H1 (cell line): ENCODE measurements at regions not wholly inside any gene's neighbourhood (a gene's known extent, or its start where the extent isn't known, plus 50 kb on each side); places are given as distances from the start of the nearest gene placed in this dataset.

ENCODE experiments used
- CHD2 ChIP-seq: IDR thresholded peaks from 2 replicates; pipeline ENCODE4 v1.6.1; 2012; ENCODE audit warnings: low read length, improper control_type of control experiment
- CHD7 ChIP-seq: fragments of 300-600 bp; sonication (generic); IDR thresholded peaks from 2 replicates; pipeline ENCODE4 v1.7.1; 2012; ENCODE audit warnings: low read length, moderate library complexity, mild to moderate bottlenecking, inconsistent platforms; ENCODE audit not compliant: insufficient replicate concordance
- EP300 ChIP-seq, 2 experiments: IDR thresholded peaks; 1 replicate in 1 of 2; 2 replicates in 1 of 2; pipeline ENCODE4 v1.6.1; 2011 to 2012; ENCODE audit warnings: low read depth in 2 of 2, low read length in 2 of 2, mild to moderate bottlenecking in 2 of 2, borderline replicate concordance in 1 of 2, inconsistent platforms in 1 of 2, moderate library complexity in 1 of 2
- HDAC2 ChIP-seq, 2 experiments: fragments of 300-600 bp in 1 of 2; sonication (generic) in 1 of 2; IDR thresholded peaks; 2 replicates each; pipeline ENCODE4 v1.6.1; 2011 to 2012; ENCODE audit warnings: low read depth in 2 of 2, low read length in 2 of 2, mild to moderate bottlenecking in 2 of 2, moderate library complexity in 2 of 2, borderline replicate concordance in 1 of 2, inconsistent platforms in 1 of 2
- JUN ChIP-seq: IDR thresholded peaks from 2 replicates; pipeline ENCODE4 v1.6.1; 2011; ENCODE audit warnings: low read depth, mild to moderate bottlenecking, improper control_type of control experiment, low read length
- RAD21 ChIP-seq, 2 experiments: IDR thresholded peaks in 1 of 2; conservative IDR thresholded peaks in 1 of 2; 2 replicates each; pipeline ENCODE4 v1.6.1; 2011; ENCODE audit warnings: low read depth in 2 of 2, low read length in 2 of 2, improper control_type of control experiment in 1 of 2, inconsistent platforms in 1 of 2, mild to moderate bottlenecking in 1 of 2, moderate library complexity in 1 of 2
- SP4 ChIP-seq: IDR thresholded peaks from 2 replicates; pipeline ENCODE4 v1.6.1; 2012; ENCODE audit warnings: low read length, inconsistent platforms
- TBP ChIP-seq: IDR thresholded peaks from 2 replicates; pipeline ENCODE4 v1.6.1; 2011; ENCODE audit warnings: low read depth, low read length, improper control_type of control experiment

- TF ChIP-seq CHD7 (no peak), JUN (no peak), EP300 (IDR thresholded peaks at IDR 0.05; ENCODE audit: borderline replicate concordance in 1 of 2, low read depth in 2 of 2, low read length in 2 of 2) (no peak), HDAC2 (IDR thresholded peaks at IDR 0.05; ENCODE audit: borderline replicate concordance in 1 of 2, low read depth in 2 of 2, low read length in 2 of 2) (no peak), RAD21 (IDR thresholded peaks at IDR 0.05 in 1 of 2, conservative IDR thresholded peaks at IDR 0.05 in 1 of 2; ENCODE audit: low read depth in 2 of 2, low read length in 2 of 2) (peak; percentile 59 to 79), TBP (no peak), CHD2 (no peak), SP4 (no peak)
Measured at GRCh38 chr10:53209944-53210611, 437.5 kb upstream of the MBL2 start (continued).
